ENCODE measurements at regions not wholly inside any gene's neighbourhood (a gene's known extent, or its start where the extent isn't known, plus 50 kb on each side); places are given as distances from the start of the nearest gene placed in this dataset.

DNA sequence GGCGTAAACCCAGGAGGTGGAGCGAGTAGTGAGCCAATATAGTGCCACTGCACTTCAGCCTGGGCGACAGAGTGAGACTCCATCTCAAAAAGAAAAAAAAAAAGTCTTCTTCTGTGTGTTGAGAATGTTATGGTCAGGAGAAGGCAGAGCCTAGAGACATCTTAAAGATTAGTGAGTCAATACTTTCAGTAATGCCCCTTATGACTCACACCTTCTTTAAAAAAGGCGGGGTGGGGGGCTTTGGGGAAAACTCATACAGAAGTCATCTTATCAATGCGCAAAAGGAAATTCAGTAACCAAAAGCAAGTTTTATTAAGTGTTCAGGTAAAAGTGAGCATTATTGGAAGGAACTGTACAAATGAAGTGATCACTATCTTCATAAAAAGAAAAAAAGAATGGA lies 1369.8 kb upstream of the LRRTM3 start:
- H3K27ac ChIP-seq: no peak overlapping the region
- DNase-seq: no peak
- H3K36me3 ChIP-seq: no peaks in the 10 kb centered on the region
- no peaks in the 10 kb centered on the region for H3K9me3 ChIP-seq
- H3K27me3 ChIP-seq: no peaks in the 10 kb centered on the region
- TF ChIP-seq, protein P1, sequence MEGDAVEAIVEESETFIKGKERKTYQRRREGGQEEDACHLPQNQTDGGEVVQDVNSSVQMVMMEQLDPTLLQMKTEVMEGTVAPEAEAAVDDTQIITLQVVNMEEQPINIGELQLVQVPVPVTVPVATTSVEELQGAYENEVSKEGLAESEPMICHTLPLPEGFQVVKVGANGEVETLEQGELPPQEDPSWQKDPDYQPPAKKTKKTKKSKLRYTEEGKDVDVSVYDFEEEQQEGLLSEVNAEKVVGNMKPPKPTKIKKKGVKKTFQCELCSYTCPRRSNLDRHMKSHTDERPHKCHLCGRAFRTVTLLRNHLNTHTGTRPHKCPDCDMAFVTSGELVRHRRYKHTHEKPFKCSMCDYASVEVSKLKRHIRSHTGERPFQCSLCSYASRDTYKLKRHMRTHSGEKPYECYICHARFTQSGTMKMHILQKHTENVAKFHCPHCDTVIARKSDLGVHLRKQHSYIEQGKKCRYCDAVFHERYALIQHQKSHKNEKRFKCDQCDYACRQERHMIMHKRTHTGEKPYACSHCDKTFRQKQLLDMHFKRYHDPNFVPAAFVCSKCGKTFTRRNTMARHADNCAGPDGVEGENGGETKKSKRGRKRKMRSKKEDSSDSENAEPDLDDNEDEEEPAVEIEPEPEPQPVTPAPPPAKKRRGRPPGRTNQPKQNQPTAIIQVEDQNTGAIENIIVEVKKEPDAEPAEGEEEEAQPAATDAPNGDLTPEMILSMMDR (IDR thresholded peaks at IDR 0.05): no peak
- TF ChIP-seq EP300 (IDR thresholded peaks at IDR 0.05) (no peak), POLR2A (IDR thresholded peaks at IDR 0.05) (no peak)
- intact Hi-C loops (cut with DNase I): no loop called here
- H3K4me1 ChIP-seq (ENCODE audit: insufficient read depth): no peaks in the 10 kb centered on the region
- no peak overlapping the region for H3K4me3 ChIP-seq
- 93 to 97% (median 95%) methylated on average over 5 of the region's 5 CpGs for WGBS, 3 donors

DNA sequence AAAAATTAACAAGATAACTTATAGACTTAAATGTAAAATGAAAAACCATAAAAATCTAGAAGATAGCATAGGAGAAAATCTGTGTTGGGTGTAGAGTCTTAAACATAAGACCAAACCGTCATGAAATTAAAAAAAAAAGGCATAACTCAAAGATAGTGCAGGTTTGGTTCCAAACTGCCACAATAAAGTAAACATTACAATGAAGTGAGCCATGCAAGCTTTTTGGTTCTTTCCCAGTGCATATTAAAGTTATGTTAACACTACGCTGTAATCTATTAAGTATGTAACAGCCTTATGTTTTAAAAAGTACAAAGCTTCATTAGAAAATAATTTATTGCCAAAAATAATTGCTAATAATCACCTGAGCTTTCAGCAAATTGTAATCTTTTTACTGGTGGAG lies 1366.5 kb upstream of the LRRTM3 start:
- intact Hi-C loops (cut with DNase I): no loop called here
- Histone ChIP-seq H3K27me3 (no peaks in the 10 kb centered on the region), H3K27ac (no peak overlapping the region), H3K36me3 (no peaks in the 10 kb centered on the region), H3K9me3 (no peaks in the 10 kb centered on the region), H3K4me1 (ENCODE audit: insufficient read depth) (no peaks in the 10 kb centered on the region), H3K4me3 (no peak overlapping the region)
- TF ChIP-seq POLR2A (IDR thresholded peaks at IDR 0.05) (no peak), EP300 (IDR thresholded peaks at IDR 0.05) (no peak)
- TF ChIP-seq, protein P1 (IDR thresholded peaks at IDR 0.05): no peak
- WGBS, 3 donors: 18 to 29% (median 19%) methylated on average over 2 of the region's 2 CpGs
- no peak for DNase-seq

DNA sequence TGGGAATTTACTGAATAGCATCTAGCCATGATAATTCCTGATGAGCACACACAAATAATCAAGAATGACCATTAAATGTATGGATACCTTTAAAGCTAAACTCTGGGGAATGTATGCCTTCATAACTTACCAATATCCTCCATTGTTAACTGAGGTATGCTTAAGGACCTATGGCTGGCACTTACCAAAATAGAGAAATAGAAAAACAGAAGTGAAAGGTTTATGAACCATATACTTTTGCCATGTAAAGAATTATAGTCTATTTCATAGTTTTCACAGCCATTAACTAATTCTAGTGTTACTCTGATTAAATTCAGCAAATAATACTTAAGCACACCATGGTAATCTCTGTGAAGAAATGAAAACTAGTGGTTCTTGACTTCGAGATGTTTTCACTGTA lies 1360.6 kb upstream of the LRRTM3 start:
- H3K4me1 ChIP-seq (ENCODE audit: insufficient read depth): no peaks in the 10 kb centered on the region
- H3K4me3 ChIP-seq: no peak overlapping the region
- no peaks in the 10 kb centered on the region for H3K36me3 ChIP-seq
- no peaks in the 10 kb centered on the region for H3K27me3 ChIP-seq
- 90 to 97% (median 95%) methylated on average over 1 of the region's 1 CpG for WGBS, 3 donors
- intact Hi-C loops (cut with DNase I): no loop called here
- no peak overlapping the region for H3K27ac ChIP-seq
- DNase-seq: no peak
- no peaks in the 10 kb centered on the region for H3K9me3 ChIP-seq
- no peak for TF ChIP-seq EP300 (IDR thresholded peaks at IDR 0.05)
- TF ChIP-seq POLR2A (IDR thresholded peaks at IDR 0.05): no peak
- TF ChIP-seq, protein P1 (IDR thresholded peaks at IDR 0.05): no peak

DNA sequence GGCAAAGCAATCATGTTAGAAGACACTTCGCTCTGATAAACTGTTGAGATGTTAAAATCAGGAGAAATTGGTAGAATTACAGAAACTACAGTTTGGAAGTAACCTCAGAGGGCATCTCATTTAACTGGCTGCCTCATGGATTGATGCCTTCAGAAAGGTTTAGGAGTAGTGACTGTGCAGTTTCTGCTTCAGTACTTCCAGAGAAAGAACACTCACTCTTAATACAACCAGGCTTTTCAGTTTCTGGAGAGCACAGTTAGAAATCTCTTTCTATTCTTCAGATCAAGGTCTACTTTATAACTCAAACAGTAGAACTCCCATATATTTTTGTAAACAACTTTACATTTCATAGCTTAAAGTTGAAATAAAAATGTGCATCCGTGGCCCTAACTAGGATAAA lies 1358.9 kb upstream of the LRRTM3 start:
- no peak for DNase-seq
- Histone ChIP-seq H3K36me3 (no peaks in the 10 kb centered on the region), H3K27ac (no peak overlapping the region), H3K9me3 (no peaks in the 10 kb centered on the region), H3K4me3 (no peak overlapping the region), H3K4me1 (ENCODE audit: insufficient read depth) (peaks cover 1% of the 10 kb centered on the region), H3K27me3 (no peaks in the 10 kb centered on the region)
- no peak for TF ChIP-seq EP300 (IDR thresholded peaks at IDR 0.05)
- TF ChIP-seq POLR2A (IDR thresholded peaks at IDR 0.05): no peak
- TF ChIP-seq, protein P1 (IDR thresholded peaks at IDR 0.05): no peak
- 80 to 81% (median 80%) methylated on average over 2 of the region's 2 CpGs for WGBS, 3 donors
- intact Hi-C loops (cut with DNase I): no loop called here
